Adrenal gland (tissue), 9 donors: ENCODE measurements at regions not wholly inside any gene's neighbourhood (a gene's known extent, or its start where the extent isn't known, plus 50 kb on each side); places are given as distances from the start of the nearest gene placed in this dataset.
A peak's percentile ranks its signal among the peaks of the same experiment; 100 is the strongest.

Source experiments
- DNase-seq, 7 donors: peaks; one replicate each; pipeline ENCODE4 v3.0.0-alpha.2; 2019 to 2020
- H3K27ac ChIP-seq, 5 donors: fragments of 200-600 bp; sonication (generic) in 4 of 5; 1 replicate in 3 of 5; 2 replicates in 2 of 5; pipeline versions ENCODE4 v1.5.1 to v1.8.0; 2016 to 2020; ENCODE audit warnings: mild to moderate bottlenecking in 1 of 5
- H3K27me3 ChIP-seq: fragments of 200-600 bp; 2 replicates; pipeline ENCODE4 v1.8.0; 2021
- H3K36me3 ChIP-seq, 2 donors: fragments of 200-600 bp; replicated peaks in 1 of 2; 1 replicate in 1 of 2; 2 replicates in 1 of 2; pipeline versions ENCODE4 v1.5.1 to v1.8.0; 2018 to 2022
- H3K4me1 ChIP-seq, 2 donors: fragments of 200-600 bp; replicated peaks in 1 of 2; 1 replicate in 1 of 2; 2 replicates in 1 of 2; pipeline versions ENCODE4 v1.5.1 to v1.8.0; 2018 to 2021
- H3K4me3 ChIP-seq, 4 donors: fragments of 200-600 bp; sonication (generic) in 3 of 4; one replicate each; pipeline ENCODE4 v1.5.1; 2016 to 2018
- H3K9me3 ChIP-seq, 3 donors: fragments of 200-600 bp; sonication (generic) in 1 of 3; replicated peaks in 1 of 3; 1 replicate in 2 of 3; 2 replicates in 1 of 3; pipeline versions ENCODE4 v1.5.1 to v1.8.0; 2016 to 2021
- CTCF ChIP-seq, 6 experiments: fragments of 450-650 bp in 4 of 6; fragments of 200-600 bp in 2 of 6; sonication (generic) in 1 of 6; IDR thresholded peaks; 1 replicate in 5 of 6; 2 replicates in 1 of 6; pipeline versions ENCODE4 v1.5.1 to v1.8.0; 2016 to 2021; ENCODE audit warnings: antibody characterized with exemption in 6 of 6, mild to moderate bottlenecking in 2 of 6, moderate library complexity in 1 of 6
- POLR2A ChIP-seq, 2 donors: fragments of 450-650 bp; IDR thresholded peaks; one replicate each; pipeline ENCODE4 v1.6.1; 2017; ENCODE audit warnings: antibody characterized with exemption in 2 of 2, mild to moderate bottlenecking in 2 of 2, moderate library complexity in 1 of 2
- WGBS, 4 donors: extraction: QIAGEN DNeasy Blood & Tissue Kit in 2 of 4; methylation state at CpG; one replicate each; pipeline versions ENCODE4 v1.1.5 to v1.1.7; 2013 to 2017; 5-methylcytosine and 5-hydroxymethylcytosine counted together
- intact Hi-C, 2 donors: fragments of 100-400 bp; cut with DNase I; formaldehyde crosslinking; loops; one replicate each; pipeline versions ENCODE4 v1.14.1 to v1.15.0; 2022 to 2023
- donor health status: healthy with polysubstance abuse.
- donor health status: Bipolar disorder and iron deficiency.
- donor health status: DM: yes; HTN: yes; CAD: no.
- donor health status: DM: no; HTN: no; CAD: no.
- donor health status: DM: no; HTN: no; CAD: no.

- intact Hi-C loops: no loop called here
- peak overlapping the region in 1 of 5 donors; percentile 69 for H3K27ac ChIP-seq
- H3K4me1 ChIP-seq: no peaks in the 10 kb centered on the region
- H3K9me3 ChIP-seq: no peaks in the 10 kb centered on the region
- TF ChIP-seq CTCF (IDR thresholded peaks at IDR 0.05): no peak
- DNase-seq: peak in 4 of 7 donors; percentile 22 to 45 (median 30)
- 84 to 100% (median 89%) methylated on average over 1 of the region's 1 CpG for WGBS, 4 donors
- H3K36me3 ChIP-seq: no peaks in the 10 kb centered on the region
- no peak overlapping the region for H3K4me3 ChIP-seq
- H3K27me3 ChIP-seq: no peaks in the 10 kb centered on the region
Observed at GRCh38 chr20:39358052-39358451, 395.9 kb downstream of the DHX35 start.

GRCh38 chr20:39356908-39357307, 394.8 kb downstream of the DHX35 start:
- Histone ChIP-seq H3K4me3 (no peak overlapping the region), H3K27ac (peak overlapping the region in 1 of 5 donors; percentile 53), H3K9me3 (no peaks in the 10 kb centered on the region), H3K4me1 (no peaks in the 10 kb centered on the region), H3K36me3 (no peaks in the 10 kb centered on the region), H3K27me3 (no peaks in the 10 kb centered on the region)
- TF ChIP-seq POLR2A (IDR thresholded peaks at IDR 0.05): no peak
- no peak for TF ChIP-seq CTCF (IDR thresholded peaks at IDR 0.05)
- WGBS, 4 donors: 78 to 88% (median 84%) methylated on average over 1 of the region's 1 CpG
- intact Hi-C loops: no loop called here
- peak in 1 of 7 donors; percentile 12 for DNase-seq

DNA sequence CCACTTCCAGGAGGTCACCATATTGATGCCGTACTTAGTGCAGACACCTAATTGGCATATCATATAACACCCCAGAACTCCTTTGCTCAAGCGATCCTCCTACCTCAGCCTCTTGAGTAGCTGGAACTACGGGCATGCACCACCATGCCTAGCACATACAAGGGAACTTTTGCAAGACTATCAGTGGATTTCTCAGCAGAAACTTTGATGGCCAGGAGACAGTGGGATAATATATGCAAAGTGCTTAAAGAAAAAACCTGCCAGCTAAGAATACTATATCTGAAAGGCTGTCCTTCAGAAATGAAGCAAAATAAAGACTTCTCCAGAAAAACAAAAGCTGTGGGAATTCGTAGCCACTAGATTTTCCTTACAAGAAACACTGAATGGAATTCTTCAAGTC, 387.1 kb downstream of the DHX35 start:
- TF ChIP-seq POLR2A (IDR thresholded peaks at IDR 0.05) (no peak), CTCF (IDR thresholded peaks at IDR 0.05) (no peak)
- intact Hi-C loops: no loop called here
- Histone ChIP-seq H3K4me1 (no peaks in the 10 kb centered on the region), H3K27me3 (no peaks in the 10 kb centered on the region), H3K4me3 (no peak overlapping the region), H3K9me3 (peaks cover 0 to 10% (median 3%) of the 10 kb centered on the region in 3 donors), H3K27ac (no peak overlapping the region), H3K36me3 (no peaks in the 10 kb centered on the region)
- DNase-seq: no peak
- 80 to 89% (median 82%) methylated on average over 4 of the region's 4 CpGs for WGBS, 4 donors

- H3K4me1 ChIP-seq: no peaks in the 10 kb centered on the region
- no peak for DNase-seq
- WGBS, 4 donors: 90 to 98% (median 94%) methylated on average over 5 of the region's 5 CpGs; no CpG with 5 or more reads in 1 of the 4 donors
- intact Hi-C loops: no loop called here
- no peak overlapping the region for H3K27ac ChIP-seq
- H3K36me3 ChIP-seq: no peaks in the 10 kb centered on the region
- no peaks in the 10 kb centered on the region for H3K27me3 ChIP-seq
- H3K4me3 ChIP-seq: no peak overlapping the region
- H3K9me3 ChIP-seq: peaks cover 0 to 10% (median 3%) of the 10 kb centered on the region in 3 donors
- TF ChIP-seq CTCF (IDR thresholded peaks at IDR 0.05) (no peak), POLR2A (IDR thresholded peaks at IDR 0.05) (no peak)
Observed at GRCh38 chr20:39347626-39348025, 385.5 kb downstream of the DHX35 start.
